ENCODE measurements at regions not wholly inside any gene's neighbourhood (a gene's known extent, or its start where the extent isn't known, plus 50 kb on each side); places are given as distances from the start of the nearest gene placed in this dataset.
"Not testable (repeated sequence)": the region's sequence is repeated elsewhere in the genome, so short reads cannot be mapped to it uniquely, and the experiment has no call there.

- H3K27ac Mint-ChIP-seq; H3K27me3 Mint-ChIP-seq; CTCF ChIA-PET; H3K36me3 Mint-ChIP-seq (ENCODE audit: low read depth); DNase-seq; H3K4me1 Mint-ChIP-seq; H3K9me3 Mint-ChIP-seq; H3K4me3 Mint-ChIP-seq; POLR2A ChIA-PET: not testable (repeated sequence)
These were observed 247.1 kb downstream of the ANKRD30B start for GRCh38 chr18:14995023-14995422.

GRCh38 chr18:14997357-14997756 lies 249.4 kb downstream of the ANKRD30B start:
- no peak for DNase-seq
- no peaks in the 10 kb centered on the region for H3K27me3 Mint-ChIP-seq
- H3K9me3 Mint-ChIP-seq = peaks cover 2% of the 10 kb centered on the region
- H3K27ac Mint-ChIP-seq = no peak overlapping the region
- no peaks in the 10 kb centered on the region for H3K4me1 Mint-ChIP-seq
- H3K36me3 Mint-ChIP-seq (ENCODE audit: low read depth) = no peaks in the 10 kb centered on the region
- ChIA-PET POLR2A (no interaction called here), CTCF (no interaction called here)
- H3K4me3 Mint-ChIP-seq = no peak overlapping the region

GRCh38 chr18:14997899-14998298 lies 249.9 kb downstream of the ANKRD30B start:
- H3K27ac Mint-ChIP-seq; DNase-seq; CTCF ChIA-PET; H3K27me3 Mint-ChIP-seq; POLR2A ChIA-PET; H3K36me3 Mint-ChIP-seq (ENCODE audit: low read depth); H3K9me3 Mint-ChIP-seq; H3K4me3 Mint-ChIP-seq; H3K4me1 Mint-ChIP-seq: not testable (repeated sequence)

- H3K4me1 Mint-ChIP-seq; H3K36me3 Mint-ChIP-seq (ENCODE audit: low read depth); H3K27me3 Mint-ChIP-seq; H3K9me3 Mint-ChIP-seq; H3K27ac Mint-ChIP-seq; CTCF ChIA-PET; H3K4me3 Mint-ChIP-seq; POLR2A ChIA-PET; DNase-seq: not testable (repeated sequence)
These were observed 250.5 kb downstream of the ANKRD30B start for GRCh38 chr18:14998360-14999042.

- DNase-seq = no peak
- no peaks in the 10 kb centered on the region for H3K27me3 Mint-ChIP-seq
- no peaks in the 10 kb centered on the region for H3K4me1 Mint-ChIP-seq
- H3K36me3 Mint-ChIP-seq (ENCODE audit: low read depth) = no peaks in the 10 kb centered on the region
- ChIA-PET POLR2A (no interaction called here), CTCF (no interaction called here)
- no peaks in the 10 kb centered on the region for H3K9me3 Mint-ChIP-seq
- no peak overlapping the region for H3K4me3 Mint-ChIP-seq
- no peak overlapping the region for H3K27ac Mint-ChIP-seq
These were observed 251.4 kb downstream of the ANKRD30B start for GRCh38 chr18:14999085-14999975.

GRCh38 chr18:15000119-15001037 lies 252.4 kb downstream of the ANKRD30B start:
- H3K27ac Mint-ChIP-seq; H3K27me3 Mint-ChIP-seq; CTCF ChIA-PET; H3K36me3 Mint-ChIP-seq (ENCODE audit: low read depth); H3K4me1 Mint-ChIP-seq; H3K9me3 Mint-ChIP-seq; H3K4me3 Mint-ChIP-seq; DNase-seq; POLR2A ChIA-PET: not testable (repeated sequence)

- DNase-seq; CTCF ChIA-PET; H3K9me3 Mint-ChIP-seq; H3K27me3 Mint-ChIP-seq; H3K4me3 Mint-ChIP-seq; H3K36me3 Mint-ChIP-seq (ENCODE audit: low read depth); POLR2A ChIA-PET; H3K4me1 Mint-ChIP-seq; H3K27ac Mint-ChIP-seq: not testable (repeated sequence)
These were observed 253.2 kb downstream of the ANKRD30B start for GRCh38 chr18:15001038-15001794.

- H3K36me3 Mint-ChIP-seq (ENCODE audit: low read depth); CTCF ChIA-PET; H3K4me1 Mint-ChIP-seq; H3K9me3 Mint-ChIP-seq; POLR2A ChIA-PET; H3K4me3 Mint-ChIP-seq; DNase-seq; H3K27ac Mint-ChIP-seq; H3K27me3 Mint-ChIP-seq: not testable (repeated sequence)
These were observed 253.8 kb downstream of the ANKRD30B start for GRCh38 chr18:15001795-15002107.

- CTCF ChIA-PET; POLR2A ChIA-PET; H3K36me3 Mint-ChIP-seq (ENCODE audit: low read depth); H3K9me3 Mint-ChIP-seq; H3K4me1 Mint-ChIP-seq; H3K27ac Mint-ChIP-seq; DNase-seq; H3K4me3 Mint-ChIP-seq; H3K27me3 Mint-ChIP-seq: not testable (repeated sequence)
These were observed 254.8 kb downstream of the ANKRD30B start for GRCh38 chr18:15002765-15003164.

- H3K4me1 Mint-ChIP-seq; DNase-seq; POLR2A ChIA-PET; H3K27ac Mint-ChIP-seq; H3K27me3 Mint-ChIP-seq; H3K9me3 Mint-ChIP-seq; CTCF ChIA-PET; H3K4me3 Mint-ChIP-seq; H3K36me3 Mint-ChIP-seq (ENCODE audit: low read depth): not testable (repeated sequence)
These were observed 255.3 kb downstream of the ANKRD30B start for GRCh38 chr18:15003231-15003630.

- H3K4me3 Mint-ChIP-seq; DNase-seq; CTCF ChIA-PET; H3K4me1 Mint-ChIP-seq; POLR2A ChIA-PET; H3K27ac Mint-ChIP-seq; H3K36me3 Mint-ChIP-seq (ENCODE audit: low read depth); H3K27me3 Mint-ChIP-seq; H3K9me3 Mint-ChIP-seq: not testable (repeated sequence)
These were observed 255.8 kb downstream of the ANKRD30B start for GRCh38 chr18:15003636-15004269.

GRCh38 chr18:15004270-15004973 lies 256.4 kb downstream of the ANKRD30B start:
- POLR2A ChIA-PET; H3K9me3 Mint-ChIP-seq; H3K4me3 Mint-ChIP-seq; CTCF ChIA-PET; H3K4me1 Mint-ChIP-seq; H3K27ac Mint-ChIP-seq; DNase-seq; H3K36me3 Mint-ChIP-seq (ENCODE audit: low read depth); H3K27me3 Mint-ChIP-seq: not testable (repeated sequence)

Measured in activated CD4-positive, alpha-beta T cell treated with anti-CD3 and anti-CD28 coated beads, Interleukin-2, amount 10 ng/mL, durations not matched to agents 7 days and 5 days (primary cell).